IMR-90 (cell line): ENCODE measurements at regions not wholly inside any gene's neighbourhood (a gene's known extent, or its start where the extent isn't known, plus 50 kb on each side); places are given as distances from the start of the nearest gene placed in this dataset.

Experiments
- ATAC-seq: fragments of 200-7000 bp; cut with Tn5 transposase; 2 replicates; pipeline ENCODE4 v1.9.1; 2020; ENCODE audit warnings: low read depth, mild to moderate bottlenecking, moderate library complexity
- BruUV-seq: library from RNA; stranded (reverse); fragments of 400-500 nt; replicated peaks from 2 replicates; lab custom pipeline; 2021; lab: Mats Ljungman, UMichigan
- CTCF ChIA-PET: fragments of 300-600 bp; formaldehyde crosslinking; extraction: SDS; loops from one replicate; lab custom pipeline; 2021; ENCODE audit warnings: antibody characterized with exemption; lab: Yijun Ruan, JAX
- POLR2A ChIA-PET: fragments of 300-600 bp; sonication (Branson Sonifier 250); formaldehyde crosslinking; loops from one replicate; lab custom pipeline; 2022; ENCODE audit warnings: antibody characterized with exemption; ENCODE audit not compliant: unreplicated experiment; lab: Charles Lee
- DNase-seq: peaks from one replicate; pipeline ENCODE4 v3.0.0; 2013
- H2AFZ ChIP-seq: replicated peaks from 2 replicates; pipeline ENCODE3; 2013; ENCODE audit warnings: low read length, mild to moderate bottlenecking; ENCODE audit not compliant: poor library complexity
- H2AK5ac ChIP-seq: 2 replicates; pipeline ENCODE4 v1.6.1; 2013; ENCODE audit warnings: low read depth, low read length, inconsistent platforms
- H2AK9ac ChIP-seq: replicated peaks from 2 replicates; pipeline ENCODE3; 2013; ENCODE audit warnings: mild to moderate bottlenecking, low read depth, low read length, moderate library complexity; ENCODE audit not compliant: poor library complexity
- H2BK120ac ChIP-seq: 2 replicates; pipeline ENCODE4 v1.6.1; 2013; ENCODE audit warnings: low read depth, low read length, inconsistent platforms
- H2BK15ac ChIP-seq: 3 replicates; pipeline ENCODE4 v1.6.1; 2013; ENCODE audit warnings: low read depth, low read length, inconsistent platforms
- H2BK20ac ChIP-seq: 2 replicates; pipeline ENCODE4 v1.6.1; 2013; ENCODE audit warnings: low read depth, mild to moderate bottlenecking, inconsistent platforms, low read length, moderate library complexity
- H2BK5ac ChIP-seq: 2 replicates; pipeline ENCODE4 v1.6.1; 2013; ENCODE audit warnings: mild to moderate bottlenecking, low read depth, low read length, inconsistent platforms; ENCODE audit not compliant: poor library complexity, severe bottlenecking
- H3K14ac ChIP-seq: replicated peaks from 2 replicates; pipeline ENCODE4 v1.6.1; 2013; ENCODE audit warnings: low read depth, low read length, inconsistent platforms
- H3K18ac ChIP-seq: 2 replicates; pipeline ENCODE4 v1.6.1; 2013; ENCODE audit warnings: low read depth, low read length, control low read depth
- H3K23ac ChIP-seq: 2 replicates; pipeline ENCODE4 v1.6.1; 2013; ENCODE audit warnings: low read depth, low read length, inconsistent platforms
- H3K27ac ChIP-seq: 2 replicates; pipeline ENCODE4 v1.5.1; 2013; ENCODE audit warnings: mild to moderate bottlenecking, control low read depth, low read length; ENCODE audit not compliant: insufficient read depth
- H3K27me3 ChIP-seq: 2 replicates; pipeline ENCODE4 v1.6.1; 2013; ENCODE audit warnings: low read length; ENCODE audit not compliant: control insufficient read depth, insufficient read depth
- H3K36me3 ChIP-seq: 2 replicates; pipeline ENCODE4 v1.6.1; 2013; ENCODE audit warnings: low read length, mixed read lengths; ENCODE audit not compliant: control insufficient read depth, insufficient read depth
- H3K4ac ChIP-seq: 2 replicates; pipeline ENCODE4 v1.6.1; 2013; ENCODE audit warnings: low read depth, low read length, inconsistent platforms
- H3K4me1 ChIP-seq: 2 replicates; pipeline ENCODE4 v1.6.1; 2013; ENCODE audit warnings: low read length, mixed read lengths; ENCODE audit not compliant: control insufficient read depth, insufficient read depth
- H3K4me2 ChIP-seq: 2 replicates; pipeline ENCODE4 v1.6.1; 2013; ENCODE audit warnings: low read depth, mild to moderate bottlenecking, control low read depth, low read length, moderate library complexity
- H3K4me3 ChIP-seq: 2 replicates; pipeline ENCODE4 v1.5.1; 2013; ENCODE audit warnings: low read depth, mild to moderate bottlenecking, control low read depth, low read length, moderate library complexity; ENCODE audit not compliant: insufficient read depth
- H3K56ac ChIP-seq: 2 replicates; pipeline ENCODE4 v1.6.1; 2013; ENCODE audit warnings: low read length, inconsistent platforms; ENCODE audit not compliant: insufficient read depth; ENCODE audit errors: extremely low read depth
- H3K79me1 ChIP-seq, 2 experiments: 2 replicates each; pipeline ENCODE4 v1.6.1; 2013; ENCODE audit warnings: low read length in 2 of 2, inconsistent platforms in 1 of 2, low read depth in 1 of 2
- H3K9ac ChIP-seq: 2 replicates; pipeline ENCODE4 v1.6.1; 2013; ENCODE audit warnings: low read depth, low read length, control low read depth
- H3K9me1 ChIP-seq: 2 replicates; pipeline ENCODE4 v1.6.1; 2013; ENCODE audit warnings: low read length, inconsistent platforms; ENCODE audit not compliant: insufficient read depth
- H3K9me3 ChIP-seq: 2 replicates; pipeline ENCODE4 v1.6.1; 2013; ENCODE audit warnings: low read length; ENCODE audit not compliant: control insufficient read depth, insufficient read depth
- H4K20me1 ChIP-seq: 2 replicates; pipeline ENCODE4 v1.6.1; 2013; ENCODE audit warnings: low read length, inconsistent platforms; ENCODE audit not compliant: insufficient read depth
- H4K5ac ChIP-seq: 2 replicates; pipeline ENCODE4 v1.6.1; 2013; ENCODE audit warnings: mild to moderate bottlenecking, low read depth, low read length, control low read depth
- H4K8ac ChIP-seq, 2 experiments: 2 replicates each; pipeline ENCODE4 v1.6.1; 2013; ENCODE audit warnings: low read depth in 2 of 2, low read length in 2 of 2, control low read depth in 1 of 2, inconsistent platforms in 1 of 2
- H4K91ac ChIP-seq: 2 replicates; pipeline ENCODE4 v1.6.1; 2013; ENCODE audit warnings: low read depth, low read length, inconsistent platforms; ENCODE audit not compliant: insufficient read depth
- BHLHE40 ChIP-seq: fragments of 150-350 bp; IDR thresholded peaks from 2 replicates; pipeline ENCODE4 v1.6.1; 2016; ENCODE audit warnings: mild to moderate bottlenecking, low read depth, low read length
- CEBPB ChIP-seq: IDR thresholded peaks from 2 replicates; pipeline ENCODE4 v1.6.1; 2012; ENCODE audit warnings: low read depth, low read length, improper control_type of control experiment
- CHD1 ChIP-seq: IDR thresholded peaks from 2 replicates; pipeline ENCODE4 v1.6.1; 2012; ENCODE audit warnings: low read depth, low read length, improper control_type of control experiment
- CTCF ChIP-seq: conservative IDR thresholded peaks from 2 replicates; pipeline ENCODE4 v1.5.1; 2012; ENCODE audit warnings: mild to moderate bottlenecking, low read depth, low read length, improper control_type of control experiment
- MAFK ChIP-seq: IDR thresholded peaks from 2 replicates; pipeline ENCODE4 v1.6.1; 2012; ENCODE audit warnings: low read depth, low read length, improper control_type of control experiment
- MAZ ChIP-seq: IDR thresholded peaks from 2 replicates; pipeline ENCODE4 v1.6.1; 2012; ENCODE audit warnings: low read depth, mild to moderate bottlenecking, low read length, improper control_type of control experiment, moderate library complexity, borderline replicate concordance
- POLR2A ChIP-seq: IDR thresholded peaks from 2 replicates; pipeline ENCODE4 v1.6.1; 2012; ENCODE audit warnings: mild to moderate bottlenecking, low read depth, low read length
- RAD21 ChIP-seq: IDR thresholded peaks from 2 replicates; pipeline ENCODE4 v1.6.1; 2012; ENCODE audit warnings: low read length, improper control_type of control experiment
- RCOR1 ChIP-seq: IDR thresholded peaks from 2 replicates; pipeline ENCODE4 v1.6.1; 2012; ENCODE audit warnings: mild to moderate bottlenecking, low read length, improper control_type of control experiment; ENCODE audit not compliant: insufficient replicate concordance
- RFX5 ChIP-seq: IDR thresholded peaks from 2 replicates; pipeline ENCODE4 v1.8.0; 2012; ENCODE audit warnings: low read depth, mild to moderate bottlenecking, low read length, moderate library complexity
- SMC3 ChIP-seq: fragments of 150-350 bp; IDR thresholded peaks from 2 replicates; pipeline ENCODE4 v1.6.1; 2016; ENCODE audit warnings: low read depth, mild to moderate bottlenecking, antibody characterized with exemption, low read length, moderate library complexity
- USF2 ChIP-seq: fragments of 150-350 bp; IDR thresholded peaks from 2 replicates; pipeline ENCODE4 v1.6.1; 2017; ENCODE audit warnings: mild to moderate bottlenecking, antibody characterized with exemption, low read length, low read depth
- WGBS, 2 experiments: methylation state at CpG; one replicate each; pipeline versions ENCODE4 v1.1.5 to v1.1.7; 2013; ENCODE audit warnings: missing lambda C conversion rate in 2 of 2; ENCODE audit not compliant: insufficient read length in 1 of 2; ENCODE audit errors: extremely low coverage in 2 of 2; 5-methylcytosine and 5-hydroxymethylcytosine counted together
- dilution Hi-C: fragments of 300-500 bp; cut with HindIII; formaldehyde crosslinking; loops from one replicate; pipeline ENCODE4 v1.14.3; 2018; ENCODE audit warnings: low sequenced_read_pairs; ENCODE audit not compliant: unreplicated experiment
- in situ Hi-C: fragments of 300-500 bp; cut with MboI; formaldehyde crosslinking; loops from 3 replicates; pipeline ENCODE4 v1.14.3; 2019; ENCODE audit warnings: low sequenced_read_pairs, inconsistent platforms, mixed read lengths
- intact Hi-C: fragments of 100-400 bp; cut with micrococcal nuclease; formaldehyde crosslinking; loops from 2 replicates; pipeline ENCODE4 v1.10.0; 2022

DNA sequence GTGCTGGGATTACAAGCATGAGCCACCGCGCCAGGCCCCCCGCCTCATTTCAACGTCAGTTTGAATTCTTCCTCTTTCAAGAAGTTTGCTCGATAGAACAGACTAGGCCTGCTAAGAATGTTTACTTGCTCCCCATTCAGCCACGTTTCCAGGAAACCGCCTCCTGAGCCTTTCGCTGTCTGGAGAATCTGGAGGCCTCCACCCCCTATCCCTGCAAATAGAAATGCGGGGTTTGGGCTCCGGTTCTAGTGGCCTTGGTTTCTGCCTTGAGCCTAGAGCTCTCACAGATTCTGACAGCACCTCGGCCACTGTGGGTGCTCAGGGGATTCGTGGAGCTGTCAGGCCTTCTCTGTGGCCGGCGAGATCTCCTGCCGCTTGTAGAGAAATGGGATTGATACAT is 84.3 kb downstream of the UBIAD1 start:
- Histone ChIP-seq H3K9me1 (no peaks in the 10 kb centered on the region), H3K4me2 (no peak overlapping the region), H3K4me1 (no peaks in the 10 kb centered on the region), H3K27me3 (peaks cover 32% of the 10 kb centered on the region), H3K36me3 (no peaks in the 10 kb centered on the region), H2BK5ac (no peak overlapping the region), H4K20me1 (no peaks in the 10 kb centered on the region), H3K9ac (no peak overlapping the region), H2BK15ac (no peak overlapping the region), H4K91ac (no peak overlapping the region), H3K18ac (no peak overlapping the region), H2BK20ac (no peak overlapping the region), H2BK120ac (no peak overlapping the region), H3K4me3 (no peak overlapping the region), H2AK5ac (no peak overlapping the region), H3K9me3 (no peaks in the 10 kb centered on the region), H3K27ac (no peak overlapping the region), H2AK9ac (no peak overlapping the region), H3K79me1 (no peaks in the 10 kb centered on the region), H4K5ac (no peak overlapping the region), H3K14ac (no peak overlapping the region), H4K8ac (no peak overlapping the region), H3K56ac (no peak overlapping the region), H3K23ac (no peak overlapping the region), H2AFZ (no peak overlapping the region), H3K4ac (no peak overlapping the region)
- intact Hi-C loops (no loop called here), dilution Hi-C loops (no loop called here), in situ Hi-C loops (no loop called here)
- DNase-seq (no peak), ATAC-seq (no peak)
- ChIA-PET POLR2A (no interaction called here), CTCF (no interaction called here)
- BruUV-seq: no TSS peak
- TF ChIP-seq RFX5 (no peak), SMC3 (no peak), POLR2A (no peak), MAZ (no peak), MAFK (no peak), RCOR1 (no peak), CHD1 (no peak), CEBPB (no peak), USF2 (no peak), BHLHE40 (no peak), RAD21 (no peak), CTCF (no peak)
- 75% methylated on average over 4 of the region's 15 CpGs; no CpG with 5 or more reads in 1 of the 2 experiments for WGBS, 2 experiments
